ENCODE measurements at regions not wholly inside any gene's neighbourhood (a gene's known extent, or its start where the extent isn't known, plus 50 kb on each side); places are given as distances from the start of the nearest gene placed in this dataset.

GRCh38 chrX:56107320-56107719 is 124.8 kb upstream of the KLF8 start:
- TF ChIP-seq CREB1 (IDR thresholded peaks at IDR 0.05; ENCODE audit: low read depth) = no peak
- no peak for TF ChIP-seq NBN (IDR thresholded peaks at IDR 0.05)
- TF ChIP-seq SIN3A (IDR thresholded peaks at IDR 0.05; ENCODE audit: low read depth, low read length) = no peak
- TF ChIP-seq CTCF (IDR thresholded peaks at IDR 0.05 in 2 of 3, conservative IDR thresholded peaks at IDR 0.05 in 1 of 3; ENCODE audit: control insufficient read depth in 2 of 3, extremely low read depth in 1 of 3, insufficient read depth in 1 of 3, low read depth in 3 of 3, low read length in 3 of 3) = no peak
- no peak for TF ChIP-seq CREM (IDR thresholded peaks at IDR 0.05; ENCODE audit: low read depth)
- TF ChIP-seq RCOR1 (conservative IDR thresholded peaks at IDR 0.05; ENCODE audit: low read depth, low read length) = no peak
- TF ChIP-seq TCF12 (IDR thresholded peaks at IDR 0.05; ENCODE audit: low read depth, low read length) = no peak
- TF ChIP-seq E2F4 (IDR thresholded peaks at IDR 0.05; ENCODE audit: low read depth, low read length) = no peak
- no peak for TF ChIP-seq MLLT1 (IDR thresholded peaks at IDR 0.05)
- no peak for TF ChIP-seq PAX5 (IDR thresholded peaks at IDR 0.05; ENCODE audit: borderline replicate concordance, low read depth, low read length)
- TF ChIP-seq USF2 (IDR thresholded peaks at IDR 0.05; ENCODE audit: borderline replicate concordance, low read depth, low read length) = no peak
- TF ChIP-seq YY1 (IDR thresholded peaks at IDR 0.05; ENCODE audit: low read depth, low read length) = no peak

Measured in GM12878 (cell line).